Tongue (tissue), 1 donor: ENCODE measurements at regions not wholly inside any gene's neighbourhood (a gene's known extent, or its start where the extent isn't known, plus 50 kb on each side); places are given as distances from the start of the nearest gene placed in this dataset.
"Not testable (repeated sequence)": the region's sequence is repeated elsewhere in the genome, so short reads cannot be mapped to it uniquely, and the experiment has no call there.

Source experiments
- DNase-seq: peaks from one replicate; pipeline ENCODE4 v3.0.0-alpha.2; 2015

- no peak for DNase-seq
Measured at GRCh38 chr6:78231002-78231401, 578.2 kb downstream of the MEI4 start.

GRCh38 chr6:78243519-78243918 lies 590.7 kb downstream of the MEI4 start:
- no peak for DNase-seq

- no peak for DNase-seq
Measured at GRCh38 chr6:78251931-78252330, 599.1 kb downstream of the MEI4 start.

- no peak for DNase-seq
Measured at GRCh38 chr6:78253618-78254017, 600.8 kb downstream of the MEI4 start.

- DNase-seq = no peak
Measured at GRCh38 chr6:78259935-78260334, 607.1 kb downstream of the MEI4 start.

- DNase-seq = not testable (repeated sequence)
Measured at GRCh38 chr6:78260427-78260826, 606.9 kb upstream of the IRAK1BP1 start.

- no peak for DNase-seq
Measured at GRCh38 chr6:78268591-78269452, 598.5 kb upstream of the IRAK1BP1 start.

GRCh38 chr6:78300885-78301284 lies 566.5 kb upstream of the IRAK1BP1 start:
- no peak for DNase-seq

GRCh38 chr6:78302411-78302810 lies 564.9 kb upstream of the IRAK1BP1 start:
- no peak for DNase-seq

- DNase-seq = no peak
Measured at GRCh38 chr6:78308025-78308424, 559.3 kb upstream of the IRAK1BP1 start.

- DNase-seq = no peak
Measured at GRCh38 chr6:78322068-78322845, 545.1 kb upstream of the IRAK1BP1 start.

GRCh38 chr6:78324213-78324612 lies 543.1 kb upstream of the IRAK1BP1 start:
- DNase-seq = no peak

GRCh38 chr6:78340755-78341154 lies 526.6 kb upstream of the IRAK1BP1 start:
- no peak for DNase-seq

GRCh38 chr6:78345882-78346281 lies 521.5 kb upstream of the IRAK1BP1 start:
- no peak for DNase-seq

- DNase-seq = no peak
Measured at GRCh38 chr6:78347191-78347916, 520.0 kb upstream of the IRAK1BP1 start.

- DNase-seq = no peak
Measured at GRCh38 chr6:78353040-78353439, 514.3 kb upstream of the IRAK1BP1 start.

GRCh38 chr6:78363688-78364087 lies 503.7 kb upstream of the IRAK1BP1 start:
- DNase-seq = no peak

GRCh38 chr6:78365473-78365872 lies 501.9 kb upstream of the IRAK1BP1 start:
- no peak for DNase-seq

GRCh38 chr6:78377056-78377455 lies 490.3 kb upstream of the IRAK1BP1 start:
- no peak for DNase-seq

GRCh38 chr6:78379982-78380381 lies 487.4 kb upstream of the IRAK1BP1 start:
- DNase-seq = no peak

- no peak for DNase-seq
Measured at GRCh38 chr6:78380541-78380940, 486.8 kb upstream of the IRAK1BP1 start.

- no peak for DNase-seq
Measured at GRCh38 chr6:78383968-78384367, 483.4 kb upstream of the IRAK1BP1 start.

- DNase-seq = not testable (repeated sequence)
Measured at GRCh38 chr6:78386854-78387253, 480.5 kb upstream of the IRAK1BP1 start.
